ENCODE measurements at regions not wholly inside any gene's neighbourhood (a gene's known extent, or its start where the extent isn't known, plus 50 kb on each side); places are given as distances from the start of the nearest gene placed in this dataset.

DNA sequence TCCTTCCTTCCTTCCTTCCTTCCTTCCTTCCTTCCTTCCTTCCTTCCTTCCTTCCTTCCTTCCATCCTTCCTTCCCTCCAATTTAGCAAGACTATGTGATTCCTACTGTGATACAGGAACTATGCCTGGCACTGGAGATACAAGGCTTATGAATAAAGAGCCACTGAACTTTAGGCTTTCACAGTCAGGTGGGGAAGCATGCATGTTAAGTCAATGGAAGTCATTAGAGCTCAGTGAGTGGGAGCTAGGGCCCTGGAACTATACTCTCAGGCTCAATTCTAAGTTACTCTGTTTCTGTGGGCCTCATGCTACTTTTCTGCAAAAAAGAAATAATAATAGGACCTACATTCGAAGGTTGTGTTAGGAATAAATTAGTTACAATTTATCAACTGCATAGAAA, 527.6 kb upstream of the ZEB2 start:
- H3K4me3 ChIP-seq (ENCODE audit: low read depth, low read length), result no peak overlapping the region
- H3K9ac ChIP-seq (ENCODE audit: low read depth, low read length), result no peak overlapping the region
- H3K27me3 ChIP-seq (ENCODE audit: control insufficient read depth, insufficient read depth, low read length), result no peaks in the 10 kb centered on the region
- no peaks in the 10 kb centered on the region for H3K36me3 ChIP-seq (ENCODE audit: control insufficient read depth, insufficient read depth, low read length)
- H3K9me3 ChIP-seq (ENCODE audit: control insufficient read depth, insufficient read depth, low read length), result no peaks in the 10 kb centered on the region
- H3K27ac ChIP-seq (ENCODE audit: low read depth, low read length), result no peak overlapping the region
- no peaks in the 10 kb centered on the region for H3K4me1 ChIP-seq (ENCODE audit: control insufficient read depth, insufficient read depth, low read length)

DNA sequence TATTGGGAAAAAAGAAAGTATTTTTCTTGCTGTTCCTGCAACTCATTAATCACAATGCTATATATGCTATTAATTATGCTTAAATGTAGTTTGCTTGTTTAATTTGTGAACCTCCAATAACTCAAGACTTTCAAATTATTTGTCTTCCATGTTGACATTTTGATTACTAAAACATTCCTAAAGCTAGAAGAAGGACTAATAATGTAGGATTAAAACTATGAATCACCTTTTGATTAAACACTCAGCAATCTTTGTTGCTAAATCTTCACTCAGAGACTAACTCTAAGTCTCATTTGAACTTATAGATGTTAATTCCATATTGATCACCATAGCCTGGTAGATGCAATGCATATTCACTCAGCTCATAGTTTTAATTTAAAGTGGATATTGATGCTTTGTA, 524.6 kb upstream of the ZEB2 start:
- H3K9ac ChIP-seq (ENCODE audit: low read depth, low read length), result no peak overlapping the region
- H3K4me3 ChIP-seq (ENCODE audit: low read depth, low read length), result no peak overlapping the region
- no peak overlapping the region for H3K27ac ChIP-seq (ENCODE audit: low read depth, low read length)
- no peaks in the 10 kb centered on the region for H3K9me3 ChIP-seq (ENCODE audit: control insufficient read depth, insufficient read depth, low read length)
- H3K27me3 ChIP-seq (ENCODE audit: control insufficient read depth, insufficient read depth, low read length), result no peaks in the 10 kb centered on the region
- no peaks in the 10 kb centered on the region for H3K36me3 ChIP-seq (ENCODE audit: control insufficient read depth, insufficient read depth, low read length)
- H3K4me1 ChIP-seq (ENCODE audit: control insufficient read depth, insufficient read depth, low read length), result peaks cover 3% of the 10 kb centered on the region; the same call in 1 of the 2 replicates

DNA sequence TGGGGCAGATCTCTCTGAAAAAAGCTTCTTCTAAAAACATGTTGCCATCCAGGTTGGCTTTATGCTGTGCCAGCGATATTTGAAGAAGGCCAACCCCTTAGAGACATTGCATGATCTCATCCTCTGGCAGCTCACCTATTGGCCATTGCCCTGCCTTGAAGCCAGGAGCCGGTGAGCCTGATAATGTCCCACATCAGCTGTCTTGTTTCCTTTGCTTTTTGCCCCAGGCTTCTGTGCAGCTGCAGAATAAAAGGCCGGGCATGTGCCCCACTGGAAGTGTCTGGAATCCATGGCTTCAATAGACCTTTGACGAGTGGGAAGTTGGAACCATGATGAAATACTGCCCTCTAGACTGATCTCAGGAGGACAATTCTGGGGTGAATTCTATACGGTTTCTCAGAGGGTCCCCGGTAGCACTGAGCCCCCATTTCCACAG, 523.5 kb upstream of the ZEB2 start:
- Histone ChIP-seq H3K9me3 (ENCODE audit: control insufficient read depth, insufficient read depth, low read length) (no peaks in the 10 kb centered on the region), H3K4me3 (ENCODE audit: low read depth, low read length) (no peak overlapping the region), H3K27me3 (ENCODE audit: control insufficient read depth, insufficient read depth, low read length) (no peaks in the 10 kb centered on the region), H3K27ac (ENCODE audit: low read depth, low read length) (no peak overlapping the region), H3K4me1 (ENCODE audit: control insufficient read depth, insufficient read depth, low read length) (peaks cover 6% of the 10 kb centered on the region; the same call in 1 of the 2 replicates), H3K36me3 (ENCODE audit: control insufficient read depth, insufficient read depth, low read length) (no peaks in the 10 kb centered on the region), H3K9ac (ENCODE audit: low read depth, low read length) (no peak overlapping the region)

DNA sequence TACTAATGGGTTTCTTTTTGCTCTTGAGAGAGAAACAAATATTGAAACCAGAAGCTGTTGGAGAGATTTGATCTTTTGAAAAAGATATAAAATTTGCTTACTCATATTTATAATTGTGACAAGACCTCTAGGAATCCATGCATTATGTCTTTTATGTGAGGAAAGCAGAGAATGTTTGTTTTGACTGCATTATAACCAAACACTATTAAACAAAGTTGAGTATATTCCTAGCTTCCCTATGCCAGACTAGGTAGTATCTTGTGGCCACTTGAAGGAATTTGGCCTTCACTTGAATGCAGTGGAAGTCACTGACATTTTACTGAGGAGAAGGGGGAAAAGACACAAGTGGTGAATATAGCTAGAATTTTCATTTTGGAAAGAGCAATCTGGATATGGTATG, 521.8 kb upstream of the ZEB2 start:
- Histone ChIP-seq H3K36me3 (ENCODE audit: control insufficient read depth, insufficient read depth, low read length) (no peaks in the 10 kb centered on the region), H3K27me3 (ENCODE audit: control insufficient read depth, insufficient read depth, low read length) (no peaks in the 10 kb centered on the region), H3K9ac (ENCODE audit: low read depth, low read length) (no peak overlapping the region), H3K9me3 (ENCODE audit: control insufficient read depth, insufficient read depth, low read length) (no peaks in the 10 kb centered on the region), H3K4me3 (ENCODE audit: low read depth, low read length) (no peak overlapping the region), H3K4me1 (ENCODE audit: control insufficient read depth, insufficient read depth, low read length) (peaks cover 6% of the 10 kb centered on the region; the same call in 1 of the 2 replicates), H3K27ac (ENCODE audit: low read depth, low read length) (no peak overlapping the region)

DNA sequence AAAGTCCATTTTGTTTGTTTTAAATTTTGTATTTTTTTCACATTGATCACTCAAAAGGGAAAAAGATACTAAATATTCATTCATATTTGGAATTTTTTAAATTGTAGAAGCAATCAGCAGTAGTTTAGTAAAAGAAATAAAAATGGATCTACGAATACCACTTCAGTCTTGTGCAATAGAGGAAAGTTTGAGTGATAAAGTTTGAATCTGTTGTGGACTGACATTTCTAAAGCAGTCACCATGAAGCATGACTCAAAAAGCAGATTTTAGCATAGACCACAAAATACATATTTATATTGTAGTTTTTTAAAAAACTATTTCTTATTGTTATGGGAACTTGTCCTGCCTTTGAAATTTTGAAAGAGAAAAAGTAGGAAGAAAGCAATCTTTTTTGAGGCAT, 520.5 kb upstream of the ZEB2 start:
- no peaks in the 10 kb centered on the region for H3K9me3 ChIP-seq (ENCODE audit: control insufficient read depth, insufficient read depth, low read length)
- no peak overlapping the region for H3K4me3 ChIP-seq (ENCODE audit: low read depth, low read length)
- no peak overlapping the region for H3K27ac ChIP-seq (ENCODE audit: low read depth, low read length)
- peaks cover 6% of the 10 kb centered on the region; the same call in 1 of the 2 replicates for H3K4me1 ChIP-seq (ENCODE audit: control insufficient read depth, insufficient read depth, low read length)
- no peak overlapping the region for H3K9ac ChIP-seq (ENCODE audit: low read depth, low read length)
- no peaks in the 10 kb centered on the region for H3K36me3 ChIP-seq (ENCODE audit: control insufficient read depth, insufficient read depth, low read length)
- H3K27me3 ChIP-seq (ENCODE audit: control insufficient read depth, insufficient read depth, low read length), result no peaks in the 10 kb centered on the region

DNA sequence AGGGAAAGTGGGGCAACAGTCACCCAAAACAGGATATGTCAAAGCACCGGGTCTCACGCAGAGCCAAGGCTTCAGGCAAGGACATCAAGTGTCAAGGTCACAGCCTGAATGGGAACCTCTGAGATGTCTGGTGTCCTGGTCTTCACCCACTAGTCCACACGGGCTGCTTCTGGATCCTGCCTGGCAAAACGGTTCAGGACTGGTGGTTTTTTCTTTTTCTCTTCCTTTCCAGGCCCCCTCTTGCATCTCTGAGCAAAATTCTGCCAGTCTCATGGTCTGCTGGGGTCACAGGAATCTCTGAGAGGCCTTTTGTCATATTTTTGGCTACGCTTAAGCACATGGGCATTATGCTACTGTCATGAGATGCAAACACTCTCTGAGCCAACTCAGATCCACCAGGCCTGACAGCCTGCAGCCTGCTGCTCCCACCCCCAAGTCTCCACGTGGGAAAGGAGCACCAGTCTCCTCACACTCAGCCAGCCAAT, 518.2 kb upstream of the ZEB2 start:
- Histone ChIP-seq H3K27me3 (ENCODE audit: control insufficient read depth, insufficient read depth, low read length) (no peaks in the 10 kb centered on the region), H3K4me3 (ENCODE audit: low read depth, low read length) (no peak overlapping the region), H3K27ac (ENCODE audit: low read depth, low read length) (no peak overlapping the region), H3K36me3 (ENCODE audit: control insufficient read depth, insufficient read depth, low read length) (no peaks in the 10 kb centered on the region), H3K9ac (ENCODE audit: low read depth, low read length) (no peak overlapping the region), H3K4me1 (ENCODE audit: control insufficient read depth, insufficient read depth, low read length) (peaks cover 6% of the 10 kb centered on the region; the same call in 1 of the 2 replicates), H3K9me3 (ENCODE audit: control insufficient read depth, insufficient read depth, low read length) (no peaks in the 10 kb centered on the region)

DNA sequence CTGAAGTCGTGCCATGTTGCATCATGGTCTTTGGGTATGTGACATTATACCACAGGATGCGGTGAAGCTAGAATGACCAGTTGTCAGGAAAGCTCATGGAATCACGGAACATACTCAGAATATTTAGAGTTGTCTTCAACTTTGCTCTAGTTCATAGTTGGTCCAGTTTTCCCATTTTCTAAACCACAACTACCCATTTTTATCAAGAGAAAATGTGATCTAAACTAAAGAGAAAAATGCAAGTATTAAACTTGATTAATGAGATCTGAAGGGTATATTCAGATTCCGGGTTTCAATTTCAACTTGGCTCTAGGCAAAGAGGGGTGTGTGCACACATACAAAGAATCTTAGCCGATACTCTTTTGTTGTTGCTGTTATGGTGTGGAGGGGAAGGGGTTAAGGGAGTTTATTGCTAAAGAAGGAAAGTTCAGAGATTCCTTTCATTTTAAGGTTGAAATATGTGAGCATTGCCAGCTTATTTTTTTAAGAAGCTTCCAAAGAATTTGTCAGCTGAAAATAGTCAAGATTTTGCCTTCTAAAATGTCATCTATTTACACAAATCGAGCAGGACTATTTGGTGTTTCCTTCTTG, 516.6 kb upstream of the ZEB2 start:
- Histone ChIP-seq H3K4me3 (ENCODE audit: low read depth, low read length) (no peak overlapping the region), H3K27ac (ENCODE audit: low read depth, low read length) (no peak overlapping the region), H3K9ac (ENCODE audit: low read depth, low read length) (no peak overlapping the region), H3K4me1 (ENCODE audit: control insufficient read depth, insufficient read depth, low read length) (peaks cover 8% of the 10 kb centered on the region; the same call in 1 of the 2 replicates), H3K27me3 (ENCODE audit: control insufficient read depth, insufficient read depth, low read length) (no peaks in the 10 kb centered on the region), H3K36me3 (ENCODE audit: control insufficient read depth, insufficient read depth, low read length) (no peaks in the 10 kb centered on the region), H3K9me3 (ENCODE audit: control insufficient read depth, insufficient read depth, low read length) (no peaks in the 10 kb centered on the region)

DNA sequence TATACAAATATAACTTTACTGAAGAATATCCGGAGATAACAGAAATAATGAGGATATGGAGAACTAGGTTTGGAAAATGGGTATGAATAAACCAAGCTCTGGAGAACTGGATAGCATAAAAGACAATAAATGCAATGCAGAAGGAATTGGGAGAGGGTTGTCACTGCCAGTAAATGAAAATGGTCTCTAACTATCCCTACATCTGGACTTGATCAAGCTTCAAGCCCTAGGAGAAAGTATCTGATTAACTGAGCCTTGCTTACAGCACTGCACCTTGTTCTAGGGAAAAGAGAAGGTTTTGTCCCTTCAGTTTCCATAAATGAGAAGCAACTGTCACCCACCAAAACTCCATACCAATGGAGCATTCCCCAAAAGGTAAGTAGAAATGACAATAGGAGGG, 514.6 kb upstream of the ZEB2 start:
- Histone ChIP-seq H3K36me3 (ENCODE audit: control insufficient read depth, insufficient read depth, low read length) (no peaks in the 10 kb centered on the region), H3K4me3 (ENCODE audit: low read depth, low read length) (no peak overlapping the region), H3K9ac (ENCODE audit: low read depth, low read length) (no peak overlapping the region), H3K27ac (ENCODE audit: low read depth, low read length) (no peak overlapping the region), H3K4me1 (ENCODE audit: control insufficient read depth, insufficient read depth, low read length) (peaks cover 6% of the 10 kb centered on the region; the same call in 1 of the 2 replicates), H3K9me3 (ENCODE audit: control insufficient read depth, insufficient read depth, low read length) (no peaks in the 10 kb centered on the region), H3K27me3 (ENCODE audit: control insufficient read depth, insufficient read depth, low read length) (no peaks in the 10 kb centered on the region)

DNA sequence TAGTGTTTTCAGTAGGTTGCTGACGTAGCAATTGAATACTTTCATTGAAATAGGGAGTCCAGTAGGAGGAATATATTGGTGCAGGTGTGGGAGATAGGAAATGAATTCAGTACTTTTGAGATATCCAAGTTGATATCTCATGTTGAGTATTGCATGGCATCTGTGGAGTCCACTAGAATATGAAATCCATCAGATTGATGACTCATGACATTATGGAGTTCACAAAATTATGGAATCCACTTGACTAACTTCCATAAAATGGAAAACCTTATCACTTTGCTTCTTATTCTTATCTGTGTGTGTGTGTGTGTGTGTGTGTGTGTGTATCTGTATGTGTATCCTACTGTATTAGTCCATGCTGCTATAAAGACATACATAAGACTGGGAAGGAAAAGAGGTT, 513.5 kb upstream of the ZEB2 start:
- H3K36me3 ChIP-seq (ENCODE audit: control insufficient read depth, insufficient read depth, low read length), result no peaks in the 10 kb centered on the region
- no peak overlapping the region for H3K27ac ChIP-seq (ENCODE audit: low read depth, low read length)
- H3K9me3 ChIP-seq (ENCODE audit: control insufficient read depth, insufficient read depth, low read length), result no peaks in the 10 kb centered on the region
- H3K9ac ChIP-seq (ENCODE audit: low read depth, low read length), result no peak overlapping the region
- no peaks in the 10 kb centered on the region for H3K27me3 ChIP-seq (ENCODE audit: control insufficient read depth, insufficient read depth, low read length)
- H3K4me3 ChIP-seq (ENCODE audit: low read depth, low read length), result no peak overlapping the region
- H3K4me1 ChIP-seq (ENCODE audit: control insufficient read depth, insufficient read depth, low read length), result peaks cover 3% of the 10 kb centered on the region; the same call in 1 of the 2 replicates

DNA sequence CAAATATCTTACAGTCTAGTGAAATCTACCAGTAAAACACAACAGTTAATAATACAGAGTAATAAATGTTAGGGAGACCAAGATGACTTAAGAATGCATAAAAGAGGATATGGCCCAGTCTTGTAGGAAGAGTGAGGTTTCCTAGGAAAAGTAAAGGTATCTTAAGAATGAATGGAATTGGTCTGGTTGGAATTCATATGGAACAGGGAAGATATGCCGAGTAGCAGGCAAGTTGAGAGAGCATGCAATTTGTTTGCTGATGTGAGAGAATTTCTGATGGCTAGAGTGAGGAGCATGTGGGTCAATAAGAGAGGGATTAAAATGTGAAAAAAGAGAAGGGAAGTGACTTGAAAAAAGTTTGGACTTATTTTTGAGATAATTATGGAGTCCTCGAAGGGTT, 512.9 kb upstream of the ZEB2 start:
- H3K4me1 ChIP-seq (ENCODE audit: control insufficient read depth, insufficient read depth, low read length), result peaks cover 3% of the 10 kb centered on the region; the same call in 1 of the 2 replicates
- no peaks in the 10 kb centered on the region for H3K9me3 ChIP-seq (ENCODE audit: control insufficient read depth, insufficient read depth, low read length)
- no peak overlapping the region for H3K9ac ChIP-seq (ENCODE audit: low read depth, low read length)
- no peaks in the 10 kb centered on the region for H3K36me3 ChIP-seq (ENCODE audit: control insufficient read depth, insufficient read depth, low read length)
- H3K4me3 ChIP-seq (ENCODE audit: low read depth, low read length), result no peak overlapping the region
- H3K27me3 ChIP-seq (ENCODE audit: control insufficient read depth, insufficient read depth, low read length), result no peaks in the 10 kb centered on the region
- no peak overlapping the region for H3K27ac ChIP-seq (ENCODE audit: low read depth, low read length)

DNA sequence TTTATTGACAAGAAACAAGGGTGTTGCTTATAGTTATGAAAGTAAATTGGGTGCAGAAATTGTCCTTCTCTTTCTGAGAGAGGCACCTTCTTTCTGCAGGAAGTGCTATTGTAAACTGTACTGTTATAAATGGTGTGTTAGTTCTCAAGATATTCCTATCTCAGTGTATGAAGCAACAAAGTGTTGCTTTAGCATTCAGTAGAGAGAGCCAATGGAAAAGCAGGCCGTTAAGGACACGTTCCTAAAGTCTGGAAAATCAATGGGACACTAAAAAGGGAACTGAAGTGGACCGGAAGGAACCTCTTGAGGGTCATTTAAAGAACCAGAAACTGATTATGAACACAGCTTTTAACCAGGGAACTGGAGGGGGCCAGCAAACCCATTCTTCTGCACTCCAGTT, 510.0 kb upstream of the ZEB2 start:
- Histone ChIP-seq H3K4me1 (ENCODE audit: control insufficient read depth, insufficient read depth, low read length) (peaks cover 3% of the 10 kb centered on the region; the same call in 1 of the 2 replicates), H3K4me3 (ENCODE audit: low read depth, low read length) (no peak overlapping the region), H3K9ac (ENCODE audit: low read depth, low read length) (no peak overlapping the region), H3K9me3 (ENCODE audit: control insufficient read depth, insufficient read depth, low read length) (no peaks in the 10 kb centered on the region), H3K27me3 (ENCODE audit: control insufficient read depth, insufficient read depth, low read length) (no peaks in the 10 kb centered on the region), H3K36me3 (ENCODE audit: control insufficient read depth, insufficient read depth, low read length) (no peaks in the 10 kb centered on the region), H3K27ac (ENCODE audit: low read depth, low read length) (no peak overlapping the region)

All from HUES48 (cell line).